Endothelial cell (in vitro differentiated cells): ENCODE measurements at regions not wholly inside any gene's neighbourhood (a gene's known extent, or its start where the extent isn't known, plus 50 kb on each side); places are given as distances from the start of the nearest gene placed in this dataset.
"Not testable (repeated sequence)": the region's sequence is repeated elsewhere in the genome, so short reads cannot be mapped to it uniquely, and the experiment has no call there.

Source experiments
- DNase-seq: peaks from one replicate; pipeline ENCODE4 v3.0.0; 2021; ENCODE audit warnings: low spot score
- H3K27ac Mint-ChIP-seq: one replicate; pipeline ENCODE4 v1.8.0; 2021; ENCODE audit warnings: mixed read lengths, inconsistent platforms; ENCODE audit not compliant: unreplicated experiment
- H3K27me3 Mint-ChIP-seq: one replicate; pipeline ENCODE4 v1.8.0; 2021; ENCODE audit warnings: mild to moderate bottlenecking, moderate library complexity, mixed read lengths, inconsistent platforms; ENCODE audit not compliant: unreplicated experiment
- H3K36me3 Mint-ChIP-seq: one replicate; pipeline ENCODE4 v1.8.0; 2021; ENCODE audit warnings: mild to moderate bottlenecking, low read depth, mixed read lengths, inconsistent platforms; ENCODE audit not compliant: unreplicated experiment
- H3K4me1 Mint-ChIP-seq: one replicate; pipeline ENCODE4 v1.8.0; 2021; ENCODE audit warnings: mild to moderate bottlenecking, mixed read lengths, inconsistent platforms; ENCODE audit not compliant: unreplicated experiment
- H3K4me3 Mint-ChIP-seq: one replicate; pipeline ENCODE4 v1.8.0; 2021; ENCODE audit warnings: mild to moderate bottlenecking, mixed read lengths, inconsistent platforms; ENCODE audit not compliant: unreplicated experiment
- H3K9me3 Mint-ChIP-seq: one replicate; pipeline ENCODE4 v1.8.0; 2021; ENCODE audit warnings: mixed read lengths, inconsistent platforms; ENCODE audit not compliant: unreplicated experiment
- TF ChIP-seq, protein P1 (sequence below): fragments of 200-600 bp; sonication (generic); IDR thresholded peaks from one replicate; pipeline ENCODE4 v1.5.0; 2021; ENCODE audit warnings: antibody characterized with exemption; ENCODE audit not compliant: unreplicated experiment

DNA sequence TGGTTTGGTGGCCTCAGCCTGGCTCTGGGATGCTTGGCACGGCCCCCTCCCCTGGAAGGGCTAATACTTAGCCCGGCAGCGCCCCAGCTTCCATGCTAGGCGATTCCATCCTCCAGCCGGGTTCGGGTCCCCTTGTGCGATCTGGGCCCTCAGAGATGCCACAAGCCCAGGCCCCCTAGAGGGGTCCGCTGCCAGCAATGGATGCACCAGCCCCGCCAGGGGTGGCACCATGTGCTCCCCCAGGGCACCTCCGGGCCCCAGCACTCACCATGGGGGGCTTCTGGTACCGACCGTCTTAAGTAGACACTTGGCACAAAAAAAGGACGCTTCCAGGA lies 125.7 kb upstream of the KCTD7 start:
- Mint-ChIP-seq H3K27ac (no peak overlapping the region), H3K4me1 (no peaks in the 10 kb centered on the region), H3K36me3 (no peaks in the 10 kb centered on the region), H3K9me3 (no peaks in the 10 kb centered on the region), H3K27me3 (peaks cover 4% of the 10 kb centered on the region), H3K4me3 (no peak overlapping the region)
- TF ChIP-seq, protein P1, sequence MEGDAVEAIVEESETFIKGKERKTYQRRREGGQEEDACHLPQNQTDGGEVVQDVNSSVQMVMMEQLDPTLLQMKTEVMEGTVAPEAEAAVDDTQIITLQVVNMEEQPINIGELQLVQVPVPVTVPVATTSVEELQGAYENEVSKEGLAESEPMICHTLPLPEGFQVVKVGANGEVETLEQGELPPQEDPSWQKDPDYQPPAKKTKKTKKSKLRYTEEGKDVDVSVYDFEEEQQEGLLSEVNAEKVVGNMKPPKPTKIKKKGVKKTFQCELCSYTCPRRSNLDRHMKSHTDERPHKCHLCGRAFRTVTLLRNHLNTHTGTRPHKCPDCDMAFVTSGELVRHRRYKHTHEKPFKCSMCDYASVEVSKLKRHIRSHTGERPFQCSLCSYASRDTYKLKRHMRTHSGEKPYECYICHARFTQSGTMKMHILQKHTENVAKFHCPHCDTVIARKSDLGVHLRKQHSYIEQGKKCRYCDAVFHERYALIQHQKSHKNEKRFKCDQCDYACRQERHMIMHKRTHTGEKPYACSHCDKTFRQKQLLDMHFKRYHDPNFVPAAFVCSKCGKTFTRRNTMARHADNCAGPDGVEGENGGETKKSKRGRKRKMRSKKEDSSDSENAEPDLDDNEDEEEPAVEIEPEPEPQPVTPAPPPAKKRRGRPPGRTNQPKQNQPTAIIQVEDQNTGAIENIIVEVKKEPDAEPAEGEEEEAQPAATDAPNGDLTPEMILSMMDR = no peak
- no peak for DNase-seq

DNA sequence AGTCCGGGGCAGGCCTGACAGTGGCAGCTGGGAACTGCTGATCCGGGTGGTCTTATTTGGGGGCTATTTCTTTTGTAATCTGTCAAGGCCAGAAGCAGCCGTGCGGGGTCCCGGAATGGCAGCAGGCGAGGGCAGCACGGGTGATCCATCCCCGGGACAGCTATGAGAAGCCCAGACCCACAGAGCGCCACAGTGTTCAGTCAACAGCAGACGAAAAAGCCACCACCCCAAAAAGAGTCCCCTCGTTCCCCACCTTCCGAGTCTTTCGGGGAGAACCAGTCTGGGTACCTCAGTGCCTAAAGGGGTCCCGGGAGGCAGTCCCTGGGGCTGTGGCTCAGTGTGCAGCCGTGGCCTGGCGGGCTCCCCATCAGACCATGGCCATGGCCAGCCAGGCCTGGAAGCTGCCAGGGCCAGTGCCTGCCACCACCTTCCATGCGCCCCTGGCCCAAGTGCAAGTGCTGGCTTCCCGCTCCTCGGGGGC lies 125.1 kb upstream of the KCTD7 start:
- no peak overlapping the region for H3K4me3 Mint-ChIP-seq
- TF ChIP-seq, protein P1 = no peak
- peaks cover 4% of the 10 kb centered on the region for H3K27me3 Mint-ChIP-seq
- H3K9me3 Mint-ChIP-seq = no peaks in the 10 kb centered on the region
- H3K4me1 Mint-ChIP-seq = no peaks in the 10 kb centered on the region
- H3K36me3 Mint-ChIP-seq = no peaks in the 10 kb centered on the region
- H3K27ac Mint-ChIP-seq = no peak overlapping the region
- no peak for DNase-seq

DNA sequence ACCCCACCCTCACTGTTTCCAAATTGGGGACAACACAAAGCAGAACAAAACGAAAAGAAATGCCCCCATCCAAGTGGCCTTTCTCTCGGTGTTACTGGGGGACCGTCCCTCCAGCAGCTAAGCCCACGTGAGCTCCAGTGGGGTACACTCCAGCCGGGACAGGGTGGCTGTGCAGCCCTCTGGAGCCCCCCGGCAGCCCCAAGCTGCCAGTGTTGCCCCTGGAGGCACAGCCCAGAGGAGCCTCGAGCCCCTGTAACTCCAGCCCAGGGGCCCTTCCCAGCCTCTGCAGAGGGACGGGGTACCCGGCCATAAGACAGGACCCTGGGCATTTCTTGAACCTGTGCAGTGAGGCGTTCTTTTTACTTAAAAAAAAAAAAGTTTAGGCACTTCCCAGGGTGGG lies 124.5 kb upstream of the KCTD7 start:
- no peaks in the 10 kb centered on the region for H3K36me3 Mint-ChIP-seq
- H3K4me1 Mint-ChIP-seq = no peaks in the 10 kb centered on the region
- TF ChIP-seq, protein P1 = no peak
- H3K4me3 Mint-ChIP-seq = no peak overlapping the region
- DNase-seq = no peak
- H3K27me3 Mint-ChIP-seq = peaks cover 4% of the 10 kb centered on the region
- H3K27ac Mint-ChIP-seq = no peak overlapping the region
- no peaks in the 10 kb centered on the region for H3K9me3 Mint-ChIP-seq

DNA sequence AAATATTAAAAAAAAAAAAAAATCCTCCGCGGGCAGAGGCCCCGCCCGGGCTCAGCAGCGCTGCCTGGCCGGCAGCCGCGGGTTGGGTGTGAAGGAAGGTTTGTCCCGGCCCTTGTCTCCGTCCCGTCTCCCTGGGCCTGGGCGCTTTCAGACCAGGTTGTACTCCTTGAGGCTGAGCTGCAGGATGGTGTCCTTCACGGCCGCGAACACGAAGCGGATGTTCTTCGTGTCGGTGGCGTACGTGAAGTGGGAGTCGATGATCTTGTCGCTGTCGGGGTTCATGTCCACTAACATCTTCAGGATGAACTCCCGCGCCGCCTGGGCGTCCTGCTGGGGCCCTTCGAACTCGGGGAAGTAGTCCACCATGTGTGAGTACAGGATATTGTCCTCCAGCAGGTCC lies 123.7 kb upstream of the KCTD7 start:
- no peaks in the 10 kb centered on the region for H3K9me3 Mint-ChIP-seq
- H3K4me1 Mint-ChIP-seq = no peaks in the 10 kb centered on the region
- peaks cover 4% of the 10 kb centered on the region for H3K27me3 Mint-ChIP-seq
- TF ChIP-seq, protein P1 = no peak
- no peak for DNase-seq
- no peak overlapping the region for H3K4me3 Mint-ChIP-seq
- H3K36me3 Mint-ChIP-seq = no peaks in the 10 kb centered on the region
- H3K27ac Mint-ChIP-seq = no peak overlapping the region

DNA sequence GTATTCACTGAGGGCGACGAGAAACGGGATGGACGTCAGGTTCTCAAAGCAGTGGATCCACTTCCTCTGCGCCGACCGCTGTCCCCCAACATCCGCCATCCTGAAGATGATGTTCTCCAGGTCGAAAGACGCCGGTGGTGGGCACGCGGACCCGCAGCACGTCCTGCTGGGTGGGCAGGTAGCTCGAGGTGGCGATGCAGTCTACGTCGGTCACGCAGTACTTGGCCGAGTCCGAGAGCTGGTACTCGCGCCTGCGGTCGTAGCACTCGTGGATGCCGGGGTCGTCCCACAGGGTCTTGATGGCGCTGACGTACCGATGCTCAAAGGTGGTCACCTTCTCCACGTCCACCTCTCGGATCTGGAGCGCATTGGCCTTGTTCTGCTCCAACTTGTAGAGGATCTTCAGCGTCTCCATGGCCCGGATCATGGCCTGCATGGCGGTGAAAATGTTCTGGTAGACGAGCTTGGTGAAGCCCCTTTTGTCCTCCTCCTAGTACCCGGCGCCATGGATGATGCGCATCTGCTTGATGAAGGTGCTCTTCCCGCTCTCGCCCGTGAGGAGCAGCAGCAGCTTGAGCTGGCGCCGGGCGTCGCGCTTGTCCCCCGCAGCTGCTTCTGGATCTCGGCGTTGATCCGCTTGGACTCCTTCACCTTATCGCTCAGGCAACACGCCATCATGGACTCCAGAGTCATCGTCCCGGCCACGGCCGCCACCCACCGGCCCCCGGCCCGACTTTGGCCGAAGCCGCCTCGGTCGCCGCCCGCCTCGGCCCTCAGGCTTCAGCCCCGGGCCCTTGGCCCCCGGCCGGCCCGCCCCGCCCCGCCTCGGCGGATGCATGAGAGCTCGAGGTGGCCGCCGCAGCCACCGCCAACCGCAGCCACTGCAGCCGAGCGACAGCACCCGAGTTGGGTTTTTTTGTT lies 122.9 kb upstream of the KCTD7 start:
- no peak for DNase-seq
- Mint-ChIP-seq H3K4me3 (no peak overlapping the region), H3K9me3 (no peaks in the 10 kb centered on the region), H3K4me1 (no peaks in the 10 kb centered on the region), H3K27me3 (peaks cover 4% of the 10 kb centered on the region), H3K36me3 (no peaks in the 10 kb centered on the region), H3K27ac (no peak overlapping the region)
- TF ChIP-seq, protein P1 = no peak

DNA sequence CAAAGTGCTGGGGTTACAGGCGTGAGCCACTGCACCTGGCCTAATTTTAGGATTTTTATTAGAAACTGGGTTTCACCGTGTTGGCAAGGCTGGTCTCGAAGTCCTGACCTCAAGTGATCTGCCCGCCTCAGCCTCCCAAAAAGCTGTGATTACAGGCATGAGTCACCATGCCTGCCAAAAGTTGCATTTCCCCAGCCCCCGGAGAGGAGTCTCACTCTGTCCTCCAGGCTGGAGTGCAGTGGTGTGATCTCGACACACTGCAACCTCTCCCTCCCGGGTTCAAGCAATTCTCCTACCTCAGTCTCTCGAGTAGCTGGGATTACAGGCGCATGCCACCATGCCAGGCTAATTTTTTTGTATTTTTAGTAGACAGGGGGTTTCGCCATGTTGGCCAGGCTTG lies 122.0 kb upstream of the KCTD7 start:
- H3K9me3 Mint-ChIP-seq, H3K27ac Mint-ChIP-seq, H3K27me3 Mint-ChIP-seq: not testable (repeated sequence)

More for the DNA sequence above, 122.0 kb upstream of the KCTD7 start:
- not testable (repeated sequence) for H3K4me1 Mint-ChIP-seq, DNase-seq, H3K4me3 Mint-ChIP-seq, H3K36me3 Mint-ChIP-seq
